ENCODE measurements at regions not wholly inside any gene's neighbourhood (a gene's known extent, or its start where the extent isn't known, plus 50 kb on each side); places are given as distances from the start of the nearest gene placed in this dataset.

GRCh38 chr5:122228728-122229392, 83.2 kb upstream of the SNCAIP start:
- Histone ChIP-seq H3K9me3 (no peaks in the 10 kb centered on the region), H3K27me3 (no peaks in the 10 kb centered on the region), H3K4me1 (no peaks in the 10 kb centered on the region), H3K36me3 (no peaks in the 10 kb centered on the region), H3K4me3 (no peak overlapping the region), H3K27ac (no peak overlapping the region)
- DNase-seq (no peak), ATAC-seq (no peak)
- TF ChIP-seq, protein P1, sequence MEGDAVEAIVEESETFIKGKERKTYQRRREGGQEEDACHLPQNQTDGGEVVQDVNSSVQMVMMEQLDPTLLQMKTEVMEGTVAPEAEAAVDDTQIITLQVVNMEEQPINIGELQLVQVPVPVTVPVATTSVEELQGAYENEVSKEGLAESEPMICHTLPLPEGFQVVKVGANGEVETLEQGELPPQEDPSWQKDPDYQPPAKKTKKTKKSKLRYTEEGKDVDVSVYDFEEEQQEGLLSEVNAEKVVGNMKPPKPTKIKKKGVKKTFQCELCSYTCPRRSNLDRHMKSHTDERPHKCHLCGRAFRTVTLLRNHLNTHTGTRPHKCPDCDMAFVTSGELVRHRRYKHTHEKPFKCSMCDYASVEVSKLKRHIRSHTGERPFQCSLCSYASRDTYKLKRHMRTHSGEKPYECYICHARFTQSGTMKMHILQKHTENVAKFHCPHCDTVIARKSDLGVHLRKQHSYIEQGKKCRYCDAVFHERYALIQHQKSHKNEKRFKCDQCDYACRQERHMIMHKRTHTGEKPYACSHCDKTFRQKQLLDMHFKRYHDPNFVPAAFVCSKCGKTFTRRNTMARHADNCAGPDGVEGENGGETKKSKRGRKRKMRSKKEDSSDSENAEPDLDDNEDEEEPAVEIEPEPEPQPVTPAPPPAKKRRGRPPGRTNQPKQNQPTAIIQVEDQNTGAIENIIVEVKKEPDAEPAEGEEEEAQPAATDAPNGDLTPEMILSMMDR (IDR thresholded peaks at IDR 0.05) = no peak
- intact Hi-C loops (cut with DNase I) = no loop called here

- TF ChIP-seq, protein P1 (IDR thresholded peaks at IDR 0.05) = no peak
- no peak overlapping the region for H3K27ac ChIP-seq
- ATAC-seq = no peak
- no peaks in the 10 kb centered on the region for H3K9me3 ChIP-seq
- no peaks in the 10 kb centered on the region for H3K36me3 ChIP-seq
- no peaks in the 10 kb centered on the region for H3K27me3 ChIP-seq
- no peaks in the 10 kb centered on the region for H3K4me1 ChIP-seq
- H3K4me3 ChIP-seq = no peak overlapping the region
- DNase-seq = no peak
- intact Hi-C loops (cut with DNase I) = no loop called here
Measured at GRCh38 chr5:122229551-122229950, 82.5 kb upstream of the SNCAIP start.

- intact Hi-C loops (cut with DNase I) = no loop called here
Measured at GRCh38 chr5:122236270-122237040, 75.6 kb upstream of the SNCAIP start.

GRCh38 chr5:122237906-122238305, 74.1 kb upstream of the SNCAIP start:
- TF ChIP-seq, protein P1 (IDR thresholded peaks at IDR 0.05) = no peak
- no peaks in the 10 kb centered on the region for H3K36me3 ChIP-seq
- H3K4me1 ChIP-seq = no peaks in the 10 kb centered on the region
- no peaks in the 10 kb centered on the region for H3K27me3 ChIP-seq
- DNase-seq (no peak), ATAC-seq (no peak)
- H3K27ac ChIP-seq = no peak overlapping the region
- intact Hi-C loops (cut with DNase I) = no loop called here
- H3K4me3 ChIP-seq = no peak overlapping the region
- no peaks in the 10 kb centered on the region for H3K9me3 ChIP-seq

More at GRCh38 chr5:122236270-122237040, 75.6 kb upstream of the SNCAIP start:
- ATAC-seq (no peak), DNase-seq (no peak)
- H3K27me3 ChIP-seq = no peaks in the 10 kb centered on the region
- H3K4me3 ChIP-seq = no peak overlapping the region
- no peak overlapping the region for H3K27ac ChIP-seq
- no peaks in the 10 kb centered on the region for H3K9me3 ChIP-seq
- H3K36me3 ChIP-seq = no peaks in the 10 kb centered on the region
- H3K4me1 ChIP-seq = no peaks in the 10 kb centered on the region
- TF ChIP-seq, protein P1 (IDR thresholded peaks at IDR 0.05) = no peak

- no peaks in the 10 kb centered on the region for H3K27me3 ChIP-seq
- no peaks in the 10 kb centered on the region for H3K4me1 ChIP-seq
- no peak for DNase-seq
- intact Hi-C loops (cut with DNase I) = no loop called here
- H3K9me3 ChIP-seq = peaks cover 7 to 27% of the 10 kb centered on the region in 2 donors
- no peak for ATAC-seq
- H3K4me3 ChIP-seq = no peak overlapping the region
- H3K36me3 ChIP-seq = no peaks in the 10 kb centered on the region
- H3K27ac ChIP-seq = no peak overlapping the region
- TF ChIP-seq, protein P1 (IDR thresholded peaks at IDR 0.05) = no peak
Measured at GRCh38 chr5:122252319-122252718, 59.7 kb upstream of the SNCAIP start.
